Heart left ventricle (tissue), 13 donors: ENCODE measurements at regions not wholly inside any gene's neighbourhood (a gene's known extent, or its start where the extent isn't known, plus 50 kb on each side); places are given as distances from the start of the nearest gene placed in this dataset.

Experiments used
- POLR2A ChIP-seq, 2 donors: fragments of 450-650 bp; IDR thresholded peaks; one replicate each; pipeline ENCODE4 v1.6.1; 2017; ENCODE audit warnings: antibody characterized with exemption in 2 of 2, mild to moderate bottlenecking in 2 of 2, moderate library complexity in 2 of 2
- TF ChIP-seq, protein P1 (sequence below), 12 donors: fragments of 200-600 bp; sonication (generic) in 4 of 12; IDR thresholded peaks; one replicate each; pipeline versions ENCODE4 v1.5.0 to v1.8.0; 2018 to 2022; ENCODE audit warnings: antibody characterized with exemption in 12 of 12, mild to moderate bottlenecking in 5 of 12
- donor health status: ischemic (EF 13 %, LVEDD 7.1; RV severe dilation, severe dysfunction).
- donor health status: DM: no; HTN: yes; CAD: no.
- donor health status: DM: no; HTN: no; CAD: no.
- donor health status: ischemic (EF 25% LVEDD 6.9; RV normal size, moderate dysfunction).
- donor health status: ischemic (EF 25% LVEDD 5.7; RV mildly dilated, moderate dysfunction).
- donor health status: ischemic (EF 35%, LVEDD 5.7; RV mildly dilated, moderate dysfunction).
- donor health status: nonischemic (EF 11% LVEDD 7.7; RV severe dilation, severe dysfunction).
- donor health status: DM: yes; HTN: yes; CAD: no.
- donor health status: PGD.
- donor health status: ischemic (EF 29% LVEDD 5.4; RV normal size, mild dysfunction).
- donor health status: nonischemic (EF 23%, LVEDD 6.1; RV moderate dilation, normal function).

DNA sequence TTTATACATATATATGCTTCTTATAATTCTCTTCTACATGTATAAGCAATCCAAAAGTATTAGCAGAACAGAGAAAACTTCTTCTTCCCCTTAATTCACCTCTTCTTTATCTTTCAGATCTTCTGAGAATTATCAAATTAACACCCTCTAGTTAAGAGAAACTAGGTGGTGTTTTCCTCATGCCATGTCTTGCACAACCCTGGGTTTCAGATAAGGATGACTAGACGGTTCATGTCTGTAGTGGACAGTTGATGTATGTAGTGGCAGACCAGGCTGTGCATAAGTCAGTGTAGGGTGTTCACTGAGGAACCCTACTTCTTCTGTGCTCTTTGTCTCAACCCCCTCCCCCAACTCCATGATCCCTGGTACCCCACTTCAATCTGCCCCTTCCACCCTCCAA lies 187.3 kb downstream of the SAMD5 start:
- TF ChIP-seq, protein P1, sequence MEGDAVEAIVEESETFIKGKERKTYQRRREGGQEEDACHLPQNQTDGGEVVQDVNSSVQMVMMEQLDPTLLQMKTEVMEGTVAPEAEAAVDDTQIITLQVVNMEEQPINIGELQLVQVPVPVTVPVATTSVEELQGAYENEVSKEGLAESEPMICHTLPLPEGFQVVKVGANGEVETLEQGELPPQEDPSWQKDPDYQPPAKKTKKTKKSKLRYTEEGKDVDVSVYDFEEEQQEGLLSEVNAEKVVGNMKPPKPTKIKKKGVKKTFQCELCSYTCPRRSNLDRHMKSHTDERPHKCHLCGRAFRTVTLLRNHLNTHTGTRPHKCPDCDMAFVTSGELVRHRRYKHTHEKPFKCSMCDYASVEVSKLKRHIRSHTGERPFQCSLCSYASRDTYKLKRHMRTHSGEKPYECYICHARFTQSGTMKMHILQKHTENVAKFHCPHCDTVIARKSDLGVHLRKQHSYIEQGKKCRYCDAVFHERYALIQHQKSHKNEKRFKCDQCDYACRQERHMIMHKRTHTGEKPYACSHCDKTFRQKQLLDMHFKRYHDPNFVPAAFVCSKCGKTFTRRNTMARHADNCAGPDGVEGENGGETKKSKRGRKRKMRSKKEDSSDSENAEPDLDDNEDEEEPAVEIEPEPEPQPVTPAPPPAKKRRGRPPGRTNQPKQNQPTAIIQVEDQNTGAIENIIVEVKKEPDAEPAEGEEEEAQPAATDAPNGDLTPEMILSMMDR (IDR thresholded peaks at IDR 0.05): no peak
- TF ChIP-seq POLR2A (IDR thresholded peaks at IDR 0.05): no peak
